NCI-H1048 (cell line): ENCODE measurements at regions not wholly inside any gene's neighbourhood (a gene's known extent, or its start where the extent isn't known, plus 50 kb on each side); places are given as distances from the start of the nearest gene placed in this dataset.

Source experiments
- DNase-seq: peaks from one replicate; lab custom pipeline; 2025; lab: John Stamatoyannopoulos, UW

DNA sequence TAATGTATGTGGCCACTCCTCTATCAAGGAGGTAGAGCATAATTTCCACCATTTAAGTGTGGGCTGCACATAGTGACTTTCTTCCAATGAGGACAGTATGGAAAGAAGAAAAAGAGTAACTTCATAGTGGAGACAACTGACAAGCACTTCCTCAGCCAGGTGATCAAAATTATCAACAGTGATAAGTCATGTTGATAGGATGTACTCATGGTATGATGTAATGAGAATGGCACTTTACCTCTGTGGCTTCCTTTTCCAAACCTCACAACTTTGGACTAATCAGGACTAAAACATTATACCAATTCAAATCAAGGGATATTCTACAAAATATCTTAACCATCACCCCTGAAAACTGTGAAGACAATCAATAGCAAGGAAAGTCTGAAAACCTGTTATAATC is 302.3 kb upstream of the CITED2 start:
- DNase-seq = no peak

DNA sequence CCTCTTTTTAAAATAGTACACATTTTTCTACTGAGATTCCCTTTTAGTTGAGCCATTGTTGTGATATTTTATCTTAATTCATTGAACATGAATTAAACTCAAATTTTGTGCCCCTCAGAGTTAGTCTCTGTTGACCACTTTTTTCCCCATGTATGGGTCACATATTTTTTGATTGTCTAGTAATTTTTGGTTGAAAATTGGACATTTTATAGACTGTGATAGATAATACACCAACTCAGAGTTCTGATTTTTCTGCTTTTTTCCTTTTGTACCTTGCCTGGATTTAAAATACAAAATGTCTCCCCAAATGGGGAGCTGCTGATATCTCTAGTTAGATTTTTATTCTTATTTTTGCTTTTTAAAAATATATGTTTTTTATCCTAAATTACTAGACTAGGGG is 291.8 kb upstream of the CITED2 start:
- DNase-seq = no peak

DNA sequence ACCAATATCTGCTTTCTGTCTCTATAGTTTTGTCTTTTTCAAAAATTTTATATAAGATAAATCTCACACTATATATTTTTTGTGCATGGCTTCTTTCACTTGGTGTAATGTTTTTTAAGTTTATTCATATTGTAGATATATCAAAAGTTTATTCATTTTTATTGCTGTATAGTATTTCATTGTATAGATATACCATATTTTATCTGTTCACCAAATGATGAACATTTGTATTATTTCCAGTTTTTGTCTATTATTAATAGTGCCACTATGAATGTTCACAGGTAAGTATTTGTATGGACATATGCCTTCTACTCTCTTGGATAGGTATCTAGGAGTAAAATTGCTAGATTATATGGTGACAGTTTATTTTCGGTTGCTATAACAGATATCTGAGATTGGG is 289.5 kb upstream of the CITED2 start:
- no peak for DNase-seq

DNA sequence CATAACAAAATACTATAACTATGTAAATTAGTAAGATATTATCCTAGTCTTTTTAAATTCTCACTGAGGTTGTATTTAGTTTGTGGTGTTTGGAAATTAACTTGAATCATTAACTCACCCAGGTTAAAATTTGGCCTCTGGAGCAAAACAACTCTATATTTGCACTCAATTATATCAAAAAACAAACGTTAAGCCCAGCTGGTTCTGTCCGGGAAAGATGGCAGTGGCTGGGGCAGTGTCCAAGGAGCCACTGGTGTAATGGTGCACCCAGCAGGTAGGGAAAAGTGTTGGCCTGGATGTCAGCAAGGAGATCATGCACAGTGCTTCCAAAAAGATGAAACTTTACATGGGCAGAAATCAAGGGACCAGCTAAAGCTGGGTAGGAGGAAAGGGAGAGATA is 285.3 kb upstream of the CITED2 start:
- DNase-seq = no peak

DNA sequence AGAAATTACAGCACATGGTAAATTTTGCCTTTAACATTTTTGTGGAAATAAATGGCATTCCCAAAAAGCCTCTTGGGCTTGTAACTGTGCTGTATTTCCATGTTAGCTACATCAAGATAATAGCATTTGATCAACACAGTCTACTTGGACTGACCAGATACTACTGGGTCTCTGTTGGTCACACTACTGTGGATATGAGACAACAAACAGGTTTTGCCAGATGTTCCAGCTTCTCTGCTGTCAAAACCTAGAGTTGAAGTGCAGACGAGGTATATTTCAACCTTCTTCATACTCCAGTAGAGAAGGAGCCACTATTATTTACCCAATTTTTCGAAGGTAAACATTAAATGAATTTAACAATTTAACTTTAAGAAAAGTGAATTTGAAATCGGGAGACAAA is 284.7 kb upstream of the CITED2 start:
- DNase-seq = no peak

DNA sequence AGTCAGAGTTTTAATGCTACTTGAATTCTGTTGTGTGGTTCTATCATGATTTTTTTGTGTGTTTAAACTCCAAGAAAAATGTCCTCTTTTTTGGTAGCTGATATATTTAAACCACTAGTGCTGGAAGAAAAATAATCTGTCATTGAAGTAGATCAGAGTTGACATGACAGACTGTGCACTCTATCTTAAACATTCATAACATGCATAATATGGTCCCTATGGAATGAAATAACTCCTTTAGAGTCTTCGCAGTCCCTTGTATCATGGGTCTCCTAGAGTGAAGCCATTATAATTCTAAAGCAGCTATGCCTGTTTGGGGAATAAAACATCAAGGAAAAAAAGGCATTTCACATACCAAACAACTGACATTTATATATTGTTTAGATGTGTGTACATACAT is 282.7 kb upstream of the CITED2 start:
- DNase-seq = no peak

DNA sequence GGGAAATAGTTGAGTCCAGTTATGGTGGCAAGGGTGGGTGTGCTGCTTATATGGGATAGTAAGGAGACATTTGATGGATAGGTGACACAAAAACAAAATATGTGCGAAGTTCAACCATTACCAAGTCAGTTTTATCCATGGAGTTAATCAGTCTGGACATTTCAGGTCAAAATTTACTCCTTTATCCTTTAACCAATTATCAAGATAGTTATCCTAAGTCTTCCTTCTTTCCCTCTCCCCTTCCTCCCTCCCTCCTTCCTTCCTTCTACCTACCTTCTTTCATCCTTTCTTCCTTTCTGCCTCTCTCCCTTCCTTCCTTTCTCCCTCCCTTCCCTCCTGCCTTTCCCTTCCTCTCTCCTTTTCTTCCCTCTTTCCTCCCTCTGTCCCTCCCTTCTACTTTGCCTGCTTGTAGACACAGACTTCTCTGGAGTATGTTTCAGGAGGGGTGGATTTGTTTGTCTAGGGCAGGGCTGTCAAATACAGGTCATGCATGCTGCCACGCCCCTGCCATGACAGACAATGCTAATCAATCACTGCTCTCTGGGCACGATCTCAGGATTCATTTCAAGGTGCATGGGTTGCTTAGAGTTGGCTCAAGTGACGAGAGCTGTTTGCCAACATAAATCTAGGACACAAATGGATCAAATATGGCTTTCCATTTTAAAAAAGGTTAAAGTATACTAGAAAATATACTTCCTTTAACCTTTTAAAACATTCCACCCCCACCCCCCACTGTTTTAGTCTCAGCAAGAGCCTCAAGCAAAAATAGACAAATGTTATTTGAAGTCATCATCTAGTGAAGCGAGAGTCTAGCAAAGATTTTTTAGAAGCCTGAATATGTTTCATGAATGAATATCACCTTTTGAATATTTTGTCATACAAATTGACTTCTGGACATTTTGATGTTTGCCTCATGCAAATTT is 281.6 kb upstream of the CITED2 start:
- DNase-seq = no peak

DNA sequence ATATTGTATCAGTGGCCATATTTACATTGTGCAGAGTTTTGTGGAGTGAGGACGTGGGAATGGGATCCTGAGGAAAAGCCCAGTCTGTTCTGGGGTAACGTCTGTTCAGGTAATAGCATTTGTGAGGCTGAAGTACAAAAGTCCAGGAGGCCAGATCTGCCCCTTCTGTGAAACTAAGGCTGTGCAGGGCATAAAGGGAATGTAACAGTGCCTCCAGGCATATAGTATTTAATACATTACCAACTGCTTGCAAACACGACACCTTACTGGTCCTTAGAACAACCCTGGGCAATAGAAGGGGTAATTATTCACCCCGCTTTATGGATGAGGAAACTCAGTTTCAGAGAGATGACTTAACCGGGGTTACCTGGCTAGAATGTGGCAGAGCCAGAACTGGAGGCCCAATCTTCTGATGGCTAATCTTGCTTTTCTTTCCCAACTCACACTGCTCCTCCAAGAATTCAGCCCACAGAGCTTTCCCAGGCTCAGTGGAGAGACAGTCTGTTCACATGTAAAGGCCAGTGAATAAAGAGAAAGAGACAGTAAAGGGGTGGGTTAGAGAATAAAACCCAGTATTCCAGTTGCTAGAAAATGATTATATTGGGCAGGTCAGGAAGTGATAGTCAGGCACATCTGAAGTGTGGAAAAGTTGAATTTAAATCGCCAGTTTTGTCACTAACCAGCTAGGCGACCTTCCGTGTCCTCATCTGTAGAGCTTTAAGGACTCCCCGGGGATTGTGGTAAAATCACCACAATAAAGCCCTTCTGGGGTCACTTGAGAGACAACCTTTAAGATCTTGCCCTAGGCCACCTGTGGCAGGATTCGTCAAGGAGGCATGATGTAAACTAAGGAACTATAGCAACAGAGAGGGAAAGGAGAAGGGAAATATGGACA is 280.7 kb upstream of the CITED2 start:
- no peak for DNase-seq

DNA sequence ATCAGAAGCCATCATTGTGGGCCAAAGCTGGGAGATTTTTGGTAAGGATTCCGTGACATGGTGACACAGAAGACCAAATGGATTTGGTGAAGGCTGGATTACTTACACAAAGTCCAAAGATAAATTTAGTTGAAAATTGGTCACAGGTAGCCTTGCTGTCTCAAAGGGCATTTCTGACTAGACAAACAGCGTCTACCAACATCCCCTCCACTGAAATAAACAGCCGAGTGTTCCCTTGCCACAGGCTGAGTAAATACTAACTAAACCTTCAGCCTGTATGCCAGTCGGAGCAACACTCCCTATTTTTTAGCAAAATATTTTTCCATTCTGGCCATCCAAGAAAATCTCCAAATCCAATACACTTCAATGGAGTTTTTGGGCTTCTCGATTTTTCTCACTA is 279.9 kb upstream of the CITED2 start:
- DNase-seq = no peak

DNA sequence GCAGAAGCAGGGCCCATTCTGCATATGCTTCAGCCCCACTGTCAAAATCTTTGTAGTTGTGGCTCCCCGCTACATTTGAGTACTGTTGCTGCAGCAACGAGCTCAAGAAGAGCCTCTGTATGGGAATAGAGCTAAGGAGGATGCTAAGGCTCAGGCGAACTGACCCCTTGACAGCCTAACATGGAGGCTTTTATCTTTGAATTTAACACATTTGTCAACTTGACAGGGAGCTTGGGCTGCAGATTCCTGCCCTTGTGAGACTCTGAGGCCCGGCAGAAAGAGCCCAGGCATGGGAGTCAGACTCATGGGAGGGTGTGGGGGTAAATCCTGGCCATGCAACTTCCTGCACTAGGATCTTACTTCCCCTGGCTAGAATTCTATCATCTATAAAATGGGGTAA is 278.7 kb upstream of the CITED2 start:
- no peak for DNase-seq

DNA sequence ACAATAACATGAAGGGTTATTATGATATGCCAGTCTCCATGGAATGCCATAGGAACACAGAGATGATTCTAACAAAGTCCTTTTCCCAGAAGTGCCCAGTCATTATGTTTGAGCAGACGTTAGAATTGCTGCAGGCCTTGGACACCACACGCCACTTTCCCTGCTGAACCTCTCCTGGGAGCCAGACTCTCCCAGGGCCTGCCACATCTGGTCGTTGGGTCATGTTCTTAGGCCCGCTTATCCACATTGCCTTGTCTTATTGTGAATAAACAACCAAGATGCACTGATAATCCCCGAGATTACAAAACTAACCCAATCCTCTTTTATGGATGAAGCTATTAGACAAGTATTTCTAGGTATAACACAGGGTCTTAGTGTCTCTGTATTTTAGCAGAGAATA is 276.5 kb upstream of the CITED2 start:
- no peak for DNase-seq

DNA sequence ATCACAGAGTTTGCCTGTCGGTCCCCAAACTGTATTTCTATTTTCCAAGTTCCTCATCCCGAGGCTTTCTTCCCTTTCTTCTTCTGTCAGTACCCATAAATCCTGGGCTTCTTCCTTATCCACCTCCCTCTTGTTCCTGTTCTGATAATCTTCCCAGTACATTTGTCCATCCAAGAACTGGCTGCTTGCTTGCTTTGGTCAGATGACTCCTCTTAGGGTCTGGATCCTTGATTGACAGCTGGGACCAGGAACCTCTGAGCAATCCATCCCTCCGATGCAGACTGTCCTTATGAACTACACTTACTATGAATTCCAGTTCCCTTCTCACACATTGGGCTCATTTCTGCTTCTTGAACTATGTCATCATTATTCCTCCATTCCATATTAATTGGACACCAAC is 275.3 kb upstream of the CITED2 start:
- DNase-seq = no peak

DNA sequence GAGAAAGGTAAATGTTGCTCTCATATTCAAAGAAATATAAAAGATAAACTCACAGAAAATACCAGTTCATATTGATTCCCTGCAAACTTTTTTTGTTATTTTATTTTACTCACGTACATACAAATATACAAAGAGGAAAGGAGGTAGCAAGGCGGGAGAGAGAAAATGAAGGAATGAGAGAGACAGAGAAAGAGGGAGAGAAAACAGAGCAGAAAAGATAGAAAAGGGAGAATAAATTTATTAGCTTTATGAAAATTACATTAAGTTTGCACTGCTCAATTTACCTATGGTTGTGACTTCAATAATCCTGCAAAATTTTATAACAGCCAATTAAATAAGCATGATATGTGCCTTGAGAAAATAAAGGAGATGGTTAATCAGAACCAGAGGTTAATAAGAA is 274.7 kb upstream of the CITED2 start:
- DNase-seq = no peak

DNA sequence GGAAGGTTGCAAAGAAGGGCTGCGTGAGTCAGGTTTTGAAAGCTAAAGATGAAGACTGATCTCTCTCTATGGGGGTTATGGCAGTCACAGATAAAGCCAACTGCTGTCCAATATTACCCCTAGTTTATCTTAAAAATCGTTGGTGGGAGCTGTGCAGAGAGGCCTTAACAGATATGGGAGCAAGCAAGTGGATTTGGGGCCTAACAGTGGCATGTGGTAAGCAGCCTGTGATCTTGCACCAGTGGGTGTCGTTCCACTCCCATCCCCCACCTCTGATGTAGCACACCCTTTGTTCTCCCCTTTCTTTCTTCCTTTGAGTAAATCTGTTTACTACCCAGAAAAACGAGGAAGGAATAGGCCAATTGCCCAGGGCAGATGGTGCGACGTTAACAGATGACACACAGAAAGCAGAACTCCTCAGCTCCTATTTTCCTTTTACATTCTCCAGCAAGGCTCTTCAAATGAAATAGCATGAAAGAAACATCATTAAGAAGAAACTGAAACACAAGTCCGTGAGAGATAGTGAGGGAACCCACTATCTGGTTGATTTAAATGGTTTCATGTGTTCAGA is 274.1 kb upstream of the CITED2 start:
- DNase-seq = no peak

DNA sequence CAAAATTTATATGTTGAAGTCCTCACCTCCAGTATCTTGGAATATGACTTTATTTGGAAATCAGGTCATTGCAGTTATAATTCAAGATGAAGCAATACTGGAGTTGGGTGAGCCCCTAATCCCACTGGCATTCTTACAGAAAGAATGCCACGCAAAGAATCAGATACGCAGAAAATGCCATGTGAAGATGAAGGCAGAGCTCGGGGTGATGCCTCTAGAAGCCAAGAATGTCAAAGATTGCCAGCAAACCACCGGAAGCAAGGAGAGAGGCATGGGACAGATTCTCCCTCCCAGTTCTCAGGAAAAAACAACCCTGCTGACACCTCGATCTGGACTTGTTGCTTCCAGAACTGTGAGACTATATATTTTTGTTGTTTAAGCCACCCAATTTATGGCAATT is 273.4 kb upstream of the CITED2 start:
- no peak for DNase-seq

DNA sequence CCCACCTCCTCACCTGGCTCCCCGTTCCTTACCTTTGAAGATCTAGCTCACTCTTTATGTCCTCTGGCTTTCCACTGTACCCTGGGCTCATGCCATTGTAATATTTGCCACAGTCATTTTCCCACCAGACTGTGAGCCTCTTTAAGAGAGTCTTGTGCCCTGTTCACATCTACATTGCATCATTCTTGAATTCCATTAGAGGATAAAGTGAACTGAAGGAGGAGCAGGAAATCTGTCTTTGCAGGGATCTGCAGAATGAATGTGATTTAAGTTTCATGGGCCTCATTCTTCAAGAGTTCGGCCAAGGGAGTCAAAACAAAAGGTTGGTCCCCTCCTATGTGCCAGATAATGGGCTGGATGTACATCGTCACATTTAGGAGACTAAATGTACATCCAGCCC is 272.6 kb upstream of the CITED2 start:
- no peak for DNase-seq

DNA sequence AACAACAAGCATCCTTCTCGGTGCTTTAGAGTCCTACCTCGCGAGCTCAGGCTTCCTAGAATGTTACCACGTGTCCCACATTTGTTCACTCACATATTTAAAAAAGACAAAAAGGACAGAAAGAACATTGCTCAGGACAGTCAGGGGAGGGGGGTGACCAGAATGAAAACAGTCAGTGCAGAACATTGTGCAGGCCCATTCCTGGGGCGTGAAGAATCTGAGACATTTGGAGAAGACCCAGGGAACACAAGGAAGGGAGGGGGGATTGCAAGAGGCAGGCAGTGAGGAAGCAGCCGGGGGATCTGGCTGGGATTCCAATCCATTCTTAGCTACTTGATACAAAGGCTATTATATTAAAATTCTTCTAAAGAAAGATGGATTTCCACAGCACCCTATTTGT is 270.4 kb upstream of the CITED2 start:
- DNase-seq = no peak

DNA sequence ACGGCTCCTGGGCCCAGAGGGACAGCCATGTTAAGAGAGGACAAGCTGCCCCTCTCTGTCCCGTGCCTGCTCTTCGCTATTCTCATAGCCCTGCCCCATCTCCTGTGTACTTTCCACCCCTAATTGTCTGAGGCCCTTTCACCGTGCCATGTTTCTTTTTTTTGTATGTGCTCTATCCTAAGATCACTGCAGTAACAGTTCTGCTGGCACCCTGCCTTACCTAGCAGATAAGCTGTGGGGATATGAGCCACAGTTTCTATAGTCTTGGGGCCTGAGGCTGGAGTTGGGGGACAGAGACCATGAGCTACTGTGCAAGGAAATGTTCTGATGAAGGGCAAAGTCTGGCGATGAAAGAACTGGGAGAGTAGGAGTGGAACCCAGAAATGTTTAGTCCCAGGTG is 269.5 kb upstream of the CITED2 start:
- no peak for DNase-seq

DNA sequence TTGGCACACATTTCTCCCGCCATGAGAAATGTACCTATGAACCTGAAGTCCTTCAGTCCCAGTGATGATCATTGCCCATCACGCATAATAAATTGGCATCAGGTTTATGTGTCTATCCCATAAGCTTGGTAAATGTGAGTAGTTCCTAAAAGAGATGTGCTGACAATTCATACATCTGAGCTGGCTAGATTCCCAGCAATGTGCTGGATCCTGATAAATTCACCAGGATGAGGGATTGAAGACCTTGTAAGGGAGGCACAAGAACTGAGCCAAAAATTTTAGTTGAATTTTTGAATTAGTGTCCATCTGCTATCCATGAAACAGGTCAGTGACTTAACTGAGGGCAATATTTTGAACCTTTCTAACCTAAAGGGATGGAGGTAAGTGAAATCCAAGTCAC is 267.9 kb upstream of the CITED2 start:
- DNase-seq = no peak

DNA sequence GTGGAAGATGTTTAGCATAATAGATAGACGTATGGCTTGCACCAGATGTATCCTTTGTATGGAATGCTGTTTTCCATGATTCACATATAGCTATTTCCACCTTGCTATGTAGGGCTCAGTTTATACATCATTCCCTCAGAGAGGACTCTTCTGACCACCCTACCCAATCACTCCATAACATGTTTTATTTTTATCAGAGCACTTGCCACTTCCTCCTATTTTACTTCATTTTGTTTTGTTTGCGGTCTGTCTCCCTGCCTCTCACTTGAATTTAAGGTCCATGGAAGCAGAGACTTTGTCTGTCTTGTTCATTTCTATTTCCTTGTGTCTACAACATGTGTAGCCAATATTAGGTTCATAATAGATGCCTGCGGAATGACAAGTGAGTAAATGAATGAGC is 266.9 kb upstream of the CITED2 start:
- DNase-seq = no peak

DNA sequence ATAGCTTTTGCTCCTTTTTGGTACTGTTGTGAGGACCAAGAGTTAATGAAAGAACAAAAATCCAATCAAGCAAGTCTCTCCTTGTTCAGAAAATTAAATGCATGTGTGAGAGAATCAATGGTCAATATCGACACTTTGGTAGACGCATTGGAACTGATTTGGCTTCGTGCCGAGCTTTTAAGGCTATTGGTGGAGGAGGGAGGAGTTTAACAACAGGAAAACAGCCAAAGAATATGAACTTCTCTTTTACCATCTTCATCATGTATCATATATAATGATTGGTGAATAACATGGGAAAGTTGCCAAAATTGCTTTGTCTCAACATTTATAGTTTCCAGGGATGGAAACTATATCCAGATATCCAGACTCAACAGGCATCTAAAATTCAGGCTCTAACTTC is 266.5 kb upstream of the CITED2 start:
- no peak for DNase-seq

DNA sequence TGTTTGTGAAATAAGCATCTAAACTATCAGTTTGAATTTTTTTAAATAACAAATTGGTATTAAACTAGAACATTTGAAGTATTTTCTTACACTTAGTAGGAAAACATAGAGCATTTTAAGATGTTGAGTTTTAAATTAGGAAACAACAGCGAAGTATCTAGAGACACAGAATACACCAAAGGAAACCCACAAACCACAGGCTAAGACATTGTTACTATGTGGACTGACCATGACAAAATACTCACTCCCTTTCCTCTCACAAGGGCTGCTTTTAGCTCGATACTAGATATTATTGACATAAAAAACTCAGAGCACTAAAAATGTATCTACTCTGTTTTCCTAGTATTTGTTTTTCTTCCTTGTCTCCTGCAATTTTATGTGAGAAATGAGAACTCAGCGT is 266.0 kb upstream of the CITED2 start:
- no peak for DNase-seq

DNA sequence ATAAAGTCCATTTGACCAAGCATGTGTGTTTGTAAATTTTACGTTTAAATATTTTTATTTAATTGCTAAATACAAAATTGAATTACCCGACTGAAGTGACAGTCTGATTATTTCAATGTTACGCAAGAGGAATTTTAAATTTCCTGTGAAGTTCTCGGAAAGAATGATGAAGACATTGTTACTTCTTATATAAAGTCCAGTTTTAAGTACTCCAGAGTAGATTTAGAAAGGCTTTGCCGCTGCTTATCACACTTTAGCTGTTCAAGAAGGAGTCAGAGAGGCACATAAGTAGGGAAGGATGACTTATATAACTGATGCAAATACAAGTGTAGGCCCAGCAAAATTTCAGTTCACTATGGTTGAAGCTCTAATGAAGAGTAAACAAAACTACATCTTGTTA is 265.1 kb upstream of the CITED2 start:
- DNase-seq = no peak
